Suppressor macrophage (primary cell): ENCODE measurements at regions not wholly inside any gene's neighbourhood (a gene's known extent, or its start where the extent isn't known, plus 50 kb on each side); places are given as distances from the start of the nearest gene placed in this dataset.

ENCODE experiments used
- DNase-seq, 4 experiments: peaks; one replicate each; pipeline ENCODE4 v3.0.0-alpha.2; 2020 to 2022

- no peak for DNase-seq
Measured at GRCh38 chr2:238638100-238638981, 209.5 kb upstream of the TWIST2 start.

GRCh38 chr2:238638982-238639628 lies 208.8 kb upstream of the TWIST2 start:
- no peak for DNase-seq

- DNase-seq, result no peak
Measured at GRCh38 chr2:238640486-238640885, 207.4 kb upstream of the TWIST2 start.

- DNase-seq, result no peak
Measured at GRCh38 chr2:238642973-238643372, 204.9 kb upstream of the TWIST2 start.

- peak in 1 of 4 experiments; percentile 2 for DNase-seq
Measured at GRCh38 chr2:238643400-238643907, 204.4 kb upstream of the TWIST2 start.

GRCh38 chr2:238644095-238645081 lies 203.5 kb upstream of the TWIST2 start:
- peak; percentile 73 to 93 (median 78) for DNase-seq

- DNase-seq, result no peak
Measured at GRCh38 chr2:238645095-238645494, 202.8 kb upstream of the TWIST2 start.

- DNase-seq, result no peak
Measured at GRCh38 chr2:238645716-238646115, 202.2 kb upstream of the TWIST2 start.

- DNase-seq, result no peak
Measured at GRCh38 chr2:238646281-238646680, 201.6 kb upstream of the TWIST2 start.

GRCh38 chr2:238646803-238647202 lies 201.1 kb upstream of the TWIST2 start:
- no peak for DNase-seq

GRCh38 chr2:238649123-238649522 lies 198.8 kb upstream of the TWIST2 start:
- DNase-seq, result no peak

- DNase-seq, result no peak
Measured at GRCh38 chr2:238649936-238650518, 197.9 kb upstream of the TWIST2 start.

GRCh38 chr2:238650536-238650935 lies 197.3 kb upstream of the TWIST2 start:
- no peak for DNase-seq

- no peak for DNase-seq
Measured at GRCh38 chr2:238651306-238652052, 196.4 kb upstream of the TWIST2 start.

- DNase-seq, result no peak
Measured at GRCh38 chr2:238652053-238652770, 195.7 kb upstream of the TWIST2 start.

- DNase-seq, result no peak
Measured at GRCh38 chr2:238652771-238653157, 195.1 kb upstream of the TWIST2 start.

GRCh38 chr2:238653431-238654109 lies 194.3 kb upstream of the TWIST2 start:
- DNase-seq, result no peak

- no peak for DNase-seq
Measured at GRCh38 chr2:238654479-238655197, 193.2 kb upstream of the TWIST2 start.

GRCh38 chr2:238655198-238655860 lies 192.6 kb upstream of the TWIST2 start:
- DNase-seq, result no peak
